Stimulated activated CD8-positive, alpha-beta memory T cell treated with anti-CD3 and anti-CD28 coated beads, Interleukin-7, amount 100 ng/mL, for 4 hours (primary cell): ENCODE measurements at regions not wholly inside any gene's neighbourhood (a gene's known extent, or its start where the extent isn't known, plus 50 kb on each side); places are given as distances from the start of the nearest gene placed in this dataset.
A peak's percentile ranks its signal among the peaks of the same experiment; 100 is the strongest.
"Not testable (repeated sequence)": the region's sequence is repeated elsewhere in the genome, so short reads cannot be mapped to it uniquely, and the experiment has no call there.

Experiments used
- DNase-seq, 2 donors: peaks; one replicate each; pipeline ENCODE4 v3.0.0-alpha.2; 2020; ENCODE audit warnings: low read depth in 2 of 2

- DNase-seq = no peak
Measured at GRCh38 chr1:67482733-67483482, 52.7 kb upstream of the SERBP1 start.

DNA sequence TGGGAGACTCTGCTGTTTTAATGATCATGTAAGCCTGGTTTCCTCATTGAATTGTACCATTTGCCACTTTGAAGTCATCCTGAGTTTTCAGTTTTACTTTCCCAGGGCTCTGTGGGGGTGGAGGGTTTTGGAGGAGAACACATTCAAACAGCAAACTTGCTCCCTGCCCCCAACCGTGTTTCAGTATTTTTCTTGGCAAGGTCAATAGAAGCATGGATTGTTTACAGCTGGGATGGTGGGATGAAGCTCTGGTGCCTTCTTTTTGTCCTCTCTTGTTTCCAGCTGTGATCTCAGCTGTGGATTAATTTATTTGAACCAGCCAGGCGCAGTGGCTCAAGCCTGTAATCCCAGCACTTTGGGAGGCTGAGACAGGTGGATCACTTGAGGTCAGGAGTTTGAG, 54.3 kb upstream of the SERBP1 start:
- DNase-seq = no peak

DNA sequence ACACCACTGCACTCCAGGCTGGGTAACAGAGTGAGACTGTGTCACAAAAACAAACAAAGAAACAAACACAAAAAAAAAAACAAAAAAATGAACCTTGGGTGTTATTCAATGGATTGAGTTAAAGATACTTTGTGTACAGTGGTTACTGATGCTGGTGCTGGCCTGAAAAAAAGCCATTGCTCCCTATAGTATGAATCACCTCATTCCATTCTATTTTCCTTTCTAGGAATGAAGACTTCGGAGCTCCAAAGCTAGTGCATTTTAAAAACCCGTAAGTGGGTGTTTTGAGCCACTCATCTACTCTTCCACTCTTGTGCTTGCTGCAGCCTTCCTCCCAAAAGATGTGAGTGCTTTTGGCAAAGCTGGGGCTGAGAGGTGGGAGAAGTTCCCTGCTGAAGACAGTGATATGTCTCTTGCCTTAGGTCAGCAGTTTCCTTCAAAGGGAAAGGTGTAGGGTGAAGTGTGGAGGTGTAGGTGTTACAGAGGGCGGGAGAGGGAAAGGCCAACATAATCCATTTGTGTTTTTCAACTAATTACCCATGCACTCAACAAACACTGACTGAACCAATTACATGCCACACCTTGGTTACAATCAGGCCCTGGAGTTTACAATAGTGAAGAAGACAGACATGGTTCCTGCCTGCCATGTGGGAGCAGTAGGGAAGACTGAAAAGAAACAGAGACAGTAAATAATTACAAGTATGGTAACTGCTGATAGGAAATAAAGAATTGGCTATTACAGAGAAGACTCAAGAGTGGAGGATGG, 55.0 kb upstream of the SERBP1 start:
- no peak for DNase-seq

DNA sequence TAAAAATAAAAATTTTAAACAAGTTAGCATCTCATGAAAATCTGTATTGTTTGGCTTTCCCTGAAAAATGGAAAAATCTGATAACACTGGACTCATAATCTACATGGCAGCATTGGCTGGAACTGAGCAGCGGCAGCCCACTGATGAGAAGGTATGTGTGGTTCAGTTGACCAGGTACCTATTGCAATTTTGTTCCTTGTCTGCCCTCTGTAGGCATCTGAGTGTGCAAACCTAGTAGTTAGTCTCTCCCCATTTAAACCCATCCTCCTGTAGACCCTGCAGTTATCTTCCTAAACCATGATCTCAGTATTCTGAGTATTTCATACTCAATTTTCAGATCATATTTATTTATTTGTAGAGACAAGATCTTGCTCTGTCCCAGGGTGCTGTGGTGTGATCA, 59.4 kb upstream of the SERBP1 start:
- no peak for DNase-seq

GRCh38 chr1:67491280-67491679, 61.1 kb upstream of the SERBP1 start:
- DNase-seq = no peak

GRCh38 chr1:67493148-67493547, 62.9 kb upstream of the SERBP1 start:
- no peak for DNase-seq

- DNase-seq = no peak
Measured at GRCh38 chr1:67495327-67495726, 65.1 kb upstream of the SERBP1 start.

- DNase-seq = no peak
Measured at GRCh38 chr1:67496329-67496728, 66.1 kb upstream of the SERBP1 start.

GRCh38 chr1:67500413-67500959, 70.3 kb upstream of the SERBP1 start:
- DNase-seq = peak; percentile 66 to 75

DNA sequence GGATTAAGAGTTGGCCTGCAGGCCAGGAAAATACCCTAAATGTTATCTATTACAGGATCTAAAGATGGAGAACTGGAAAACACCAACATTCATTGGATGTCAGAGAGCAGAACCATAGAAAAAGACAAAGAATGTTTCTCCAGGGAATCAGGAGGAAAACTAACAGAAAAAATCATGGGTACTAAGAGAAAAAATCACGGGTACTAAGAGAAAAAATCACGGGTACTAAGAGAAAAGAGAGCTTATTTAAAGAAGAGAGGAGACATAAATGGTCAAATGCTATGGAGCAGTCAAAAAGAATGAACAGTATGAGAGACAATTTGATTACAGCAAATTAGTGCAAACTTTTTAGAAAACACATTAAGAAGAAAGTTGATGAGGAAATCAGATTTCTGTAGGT, 73.8 kb upstream of the SERBP1 start:
- DNase-seq = no peak

DNA sequence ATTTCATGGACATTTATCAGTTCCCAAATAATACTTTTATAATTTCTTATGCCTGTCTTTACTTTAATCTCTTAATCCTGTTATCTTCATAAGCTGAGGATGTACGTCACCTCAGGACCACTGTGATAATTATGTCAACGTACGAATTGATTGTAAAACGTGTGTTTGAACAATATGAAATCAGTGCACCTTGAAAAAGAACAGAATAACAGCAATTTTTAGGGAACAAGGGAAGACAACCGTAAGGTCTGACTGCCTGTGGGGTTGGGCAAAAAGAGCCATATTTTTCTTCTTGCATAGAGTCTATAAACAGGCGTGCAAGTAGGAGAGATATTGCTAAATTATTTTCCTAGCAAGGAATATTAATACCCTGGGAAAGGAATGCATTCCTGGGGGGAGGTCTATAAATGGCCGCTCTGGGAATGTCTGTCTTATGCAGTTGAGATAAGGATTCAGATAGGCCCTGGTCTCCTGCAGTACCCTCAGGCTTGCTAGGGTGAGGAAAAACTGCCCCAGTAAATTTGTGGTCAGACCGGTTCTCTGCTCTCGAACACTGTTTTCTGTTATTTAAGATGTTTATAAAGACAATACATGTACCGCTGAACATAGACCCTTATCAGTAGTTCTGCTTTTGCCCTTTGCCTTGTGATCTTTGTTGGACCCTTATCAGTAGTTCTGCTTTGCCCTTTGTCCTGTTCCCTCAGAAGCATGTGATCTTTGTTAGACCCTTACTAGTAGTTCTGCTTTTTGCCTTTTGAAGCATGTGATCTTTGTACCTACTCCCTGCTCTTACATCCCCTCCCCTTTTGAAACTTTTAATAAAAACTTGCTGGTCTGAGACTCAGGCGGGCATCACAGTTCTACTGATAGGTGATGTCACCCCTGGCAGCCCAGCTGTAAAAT, 83.4 kb upstream of the SERBP1 start:
- DNase-seq = not testable (repeated sequence)

DNA sequence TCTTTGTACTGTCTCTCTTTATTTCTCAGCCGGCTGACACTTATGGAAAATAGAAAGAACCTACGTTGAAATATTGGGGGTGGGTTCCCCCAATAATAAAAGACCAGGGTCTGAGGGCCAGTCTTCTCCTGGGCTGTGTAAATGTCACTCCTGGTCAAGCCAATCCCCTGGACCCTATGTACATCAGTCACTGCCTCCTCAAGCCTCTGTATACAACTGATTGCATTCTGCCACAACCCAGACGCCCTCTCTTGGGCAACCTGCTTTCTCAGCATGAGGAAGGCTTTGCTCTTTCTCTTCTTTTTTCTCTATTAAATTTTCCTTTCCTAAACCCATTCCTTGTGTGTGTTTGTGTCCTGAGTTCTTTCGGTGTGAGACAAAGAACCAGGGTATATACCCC, 84.1 kb upstream of the SERBP1 start:
- DNase-seq = no peak

GRCh38 chr1:67514786-67515185, 84.6 kb upstream of the SERBP1 start:
- DNase-seq = no peak

GRCh38 chr1:67515324-67516080, 85.3 kb upstream of the SERBP1 start:
- DNase-seq = no peak

- no peak for DNase-seq
Measured at GRCh38 chr1:67517046-67517445, 86.8 kb upstream of the SERBP1 start.

DNA sequence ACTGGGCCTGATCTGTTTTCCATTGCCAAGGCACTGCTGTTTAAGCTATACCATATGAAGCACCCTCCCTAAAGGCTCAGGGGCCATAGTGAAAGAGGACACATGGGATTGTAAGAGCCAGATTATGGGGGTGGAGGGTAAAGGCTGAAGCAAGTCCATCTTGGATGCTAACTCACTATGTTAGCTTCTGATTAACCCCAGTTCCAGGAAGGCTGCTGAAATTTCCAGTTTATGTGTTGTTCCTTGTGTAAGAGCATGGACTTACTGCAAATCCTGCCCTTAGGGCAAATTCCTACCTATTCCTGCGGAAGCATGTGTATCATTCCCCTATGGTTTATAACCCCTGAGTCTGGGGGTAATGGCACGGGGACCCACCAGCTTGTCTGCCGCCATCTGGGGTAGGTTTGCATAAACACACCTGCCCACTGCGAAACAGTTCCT, 91.8 kb upstream of the SERBP1 start:
- DNase-seq = no peak

GRCh38 chr1:67522793-67523192, 92.6 kb upstream of the SERBP1 start:
- no peak for DNase-seq

DNA sequence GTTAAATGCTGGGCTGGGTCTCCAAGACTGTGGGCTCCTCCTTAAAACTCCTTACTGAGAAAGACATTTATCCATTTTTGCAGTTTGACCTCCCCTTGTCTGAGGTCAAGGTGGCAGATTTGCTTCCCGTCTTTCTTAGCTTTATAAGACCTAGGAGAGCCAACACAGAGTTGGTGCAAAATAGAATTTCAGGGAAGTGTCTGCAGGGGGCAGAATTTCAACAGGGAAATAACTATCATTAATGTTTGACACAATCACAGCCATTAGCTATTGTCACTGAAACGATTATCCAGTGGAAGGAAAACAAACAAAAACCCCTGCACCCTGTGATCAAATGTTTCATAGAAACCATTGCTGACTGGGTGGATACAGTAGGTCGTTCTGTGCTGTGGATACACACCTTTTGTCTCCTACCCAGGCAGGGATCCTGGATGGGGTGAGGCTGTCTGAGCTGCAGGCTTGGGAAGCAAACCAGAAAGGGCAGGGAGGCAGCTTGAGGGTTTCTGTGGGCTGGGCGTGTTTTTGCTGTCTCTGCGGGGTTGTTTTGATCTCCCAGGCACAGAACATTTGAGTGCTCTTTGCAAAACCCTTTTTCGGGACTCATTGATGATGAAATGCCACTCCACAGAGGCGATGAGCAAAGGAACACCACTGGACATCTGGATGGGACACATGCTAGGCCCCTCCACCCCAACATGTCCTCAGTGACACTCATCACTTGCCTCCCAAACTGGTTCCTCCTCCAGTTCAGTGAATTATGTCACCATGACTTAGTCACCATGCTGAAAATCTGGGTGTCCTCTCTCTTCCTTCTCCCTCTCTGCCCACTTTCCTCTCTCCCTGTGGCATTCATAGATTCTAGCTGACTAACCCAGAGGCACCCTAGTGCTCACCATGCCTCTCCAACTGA, 94.2 kb upstream of the SERBP1 start:
- DNase-seq = no peak

GRCh38 chr1:67525053-67525760, 95.0 kb upstream of the SERBP1 start:
- no peak for DNase-seq
